Common myeloid progenitor, CD34-positive (primary cell): ENCODE measurements at regions not wholly inside any gene's neighbourhood (a gene's known extent, or its start where the extent isn't known, plus 50 kb on each side); places are given as distances from the start of the nearest gene placed in this dataset.

Source experiments
- CTCF ChIA-PET: fragments of 350-600 bp; sonication (Branson Sonifier 250); formaldehyde crosslinking; loops from one replicate; lab custom pipeline; 2021; ENCODE audit warnings: antibody characterized with exemption; lab: Charles Lee
- POLR2A ChIA-PET: fragments of 350-600 bp; sonication (Branson Sonifier 250); formaldehyde crosslinking; loops from one replicate; lab custom pipeline; 2021; ENCODE audit warnings: antibody characterized with exemption; lab: Charles Lee
- DNase-seq, 3 donors: peaks; one replicate each; pipeline versions ENCODE4 v3.0.0 to v3.0.0-alpha.2; 2013
- H3K27ac ChIP-seq, 2 experiments: 1 replicate in 1 of 2; 2 replicates in 1 of 2; pipeline ENCODE4 v1.7.0; 2013; ENCODE audit warnings: inconsistent platforms in 2 of 2, low read length in 2 of 2, mild to moderate bottlenecking in 2 of 2, low read depth in 1 of 2, moderate library complexity in 1 of 2; ENCODE audit not compliant: severe bottlenecking in 2 of 2, insufficient read depth in 1 of 2, poor library complexity in 1 of 2
- H3K27me3 ChIP-seq, 5 experiments: replicated peaks in 2 of 5; 1 replicate in 3 of 5; 2 replicates in 2 of 5; pipeline versions ENCODE4 v1.6.1 to v1.7.0; 2013; ENCODE audit warnings: low read length in 4 of 5, mild to moderate bottlenecking in 2 of 5, moderate library complexity in 2 of 5, inconsistent platforms in 1 of 5; ENCODE audit not compliant: insufficient read depth in 5 of 5, control insufficient read depth in 4 of 5
- H3K36me3 ChIP-seq, 4 experiments: 1 replicate in 2 of 4; 2 replicates in 2 of 4; pipeline versions ENCODE4 v1.6.1 to v1.7.0; 2013; ENCODE audit warnings: low read length in 3 of 4, control low read depth in 1 of 4, mild to moderate bottlenecking in 1 of 4; ENCODE audit not compliant: control insufficient read depth in 4 of 4, insufficient read depth in 4 of 4
- H3K4me1 ChIP-seq, 4 experiments: 1 replicate in 3 of 4; 2 replicates in 1 of 4; pipeline versions ENCODE4 v1.6.1 to v1.7.1; 2013; ENCODE audit warnings: low read length in 3 of 4, mild to moderate bottlenecking in 3 of 4, control low read depth in 1 of 4, inconsistent platforms in 1 of 4, moderate library complexity in 1 of 4; ENCODE audit not compliant: control insufficient read depth in 4 of 4, insufficient read depth in 4 of 4; ENCODE audit errors: control extremely low read depth in 1 of 4
- H3K4me3 ChIP-seq, 7 experiments: 1 replicate in 4 of 7; 2 replicates in 3 of 7; pipeline versions ENCODE4 v1.5.1 to v1.7.0; 2013; ENCODE audit warnings: mild to moderate bottlenecking in 7 of 7, low read length in 6 of 7, moderate library complexity in 6 of 7, inconsistent platforms in 2 of 7, low read depth in 2 of 7, control low read depth in 1 of 7; ENCODE audit not compliant: insufficient read depth in 4 of 7, control insufficient read depth in 1 of 7; ENCODE audit errors: extremely low read depth in 1 of 7
- H3K9me3 ChIP-seq, 5 experiments: 1 replicate in 4 of 5; 2 replicates in 1 of 5; pipeline versions ENCODE4 v1.6.1 to v1.7.1; 2013; ENCODE audit warnings: low read length in 4 of 5, mild to moderate bottlenecking in 2 of 5, inconsistent platforms in 1 of 5, low read depth in 1 of 5, moderate library complexity in 1 of 5; ENCODE audit not compliant: control insufficient read depth in 4 of 5, insufficient read depth in 2 of 5; ENCODE audit errors: control extremely low read depth in 1 of 5
- WGBS: methylation state at CpG from one replicate; pipeline ENCODE4 v1.1.5; 2013; ENCODE audit not compliant: insufficient coverage; 5-methylcytosine and 5-hydroxymethylcytosine counted together

GRCh38 chr11:109859045-109859724, 234.0 kb upstream of the ZC3H12C start:
- Histone ChIP-seq H3K4me3 (no peak overlapping the region), H3K4me1 (no peaks in the 10 kb centered on the region), H3K36me3 (no peaks in the 10 kb centered on the region), H3K27ac (no peak overlapping the region), H3K27me3 (no peaks in the 10 kb centered on the region), H3K9me3 (no peaks in the 10 kb centered on the region)
- CTCF ChIA-PET = interaction anchor here (0.6 to 1.3 kb wide), 3 partner anchors 11 to 154 kb away, joined by 3 read pairs; no protein-coding TSS in a partner anchor
- WGBS = 100% methylated on average over 1 of the region's 4 CpGs
- POLR2A ChIA-PET = no interaction called here
- DNase-seq = no peak

- H3K27me3 ChIP-seq = no peaks in the 10 kb centered on the region
- H3K36me3 ChIP-seq = no peaks in the 10 kb centered on the region
- DNase-seq = no peak
- H3K27ac ChIP-seq = no peak overlapping the region
- no peak overlapping the region for H3K4me3 ChIP-seq
- 90% methylated on average over 2 of the region's 3 CpGs for WGBS
- ChIA-PET POLR2A (no interaction called here), CTCF (interaction anchor here (1.6 kb wide), 1 partner anchor 76 kb away, joined by 4 read pairs; no protein-coding TSS in a partner anchor)
- no peaks in the 10 kb centered on the region for H3K9me3 ChIP-seq
- peaks cover 6 to 12% (median 10%) of the 10 kb centered on the region in 4 experiments for H3K4me1 ChIP-seq
Observed at GRCh38 chr11:109862835-109863234, 230.4 kb upstream of the ZC3H12C start.

DNA sequence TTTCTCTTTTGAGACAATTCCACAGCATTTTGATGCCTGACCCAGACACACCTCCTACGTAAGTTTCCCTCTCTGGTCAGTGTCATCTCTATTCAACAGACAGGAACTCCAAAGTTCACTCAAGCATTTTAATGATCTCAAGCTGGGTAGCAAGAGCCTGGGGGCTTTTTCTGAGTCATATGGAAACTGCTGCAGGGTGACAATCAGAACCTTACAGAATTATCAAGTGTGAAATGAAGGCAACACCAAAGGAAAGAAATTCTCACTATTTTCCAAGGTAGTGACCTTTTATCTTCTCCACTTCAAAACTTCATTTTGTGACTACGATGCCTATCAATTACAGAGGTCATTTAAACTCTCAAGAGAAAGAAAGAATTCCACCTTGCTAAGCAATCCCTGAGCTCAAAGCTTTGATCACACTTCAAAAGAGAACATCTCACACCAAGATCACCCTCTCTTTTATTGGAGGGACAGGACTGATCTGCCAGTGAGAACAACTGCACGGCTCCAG, 229.0 kb upstream of the ZC3H12C start:
- CTCF ChIA-PET = interaction anchor here (1.1 to 1.6 kb wide), 2 partner anchors 13 to 75 kb away, joined by 3 to 4 read pairs; no protein-coding TSS in a partner anchor
- no peak for DNase-seq
- no peak overlapping the region for H3K27ac ChIP-seq
- no peaks in the 10 kb centered on the region for H3K27me3 ChIP-seq
- H3K36me3 ChIP-seq = no peaks in the 10 kb centered on the region
- peaks cover 6 to 12% (median 10%) of the 10 kb centered on the region in 4 experiments for H3K4me1 ChIP-seq
- WGBS = 89% methylated on average over 1 of the region's 3 CpGs
- POLR2A ChIA-PET = no interaction called here
- H3K9me3 ChIP-seq = no peaks in the 10 kb centered on the region
- no peak overlapping the region for H3K4me3 ChIP-seq

DNA sequence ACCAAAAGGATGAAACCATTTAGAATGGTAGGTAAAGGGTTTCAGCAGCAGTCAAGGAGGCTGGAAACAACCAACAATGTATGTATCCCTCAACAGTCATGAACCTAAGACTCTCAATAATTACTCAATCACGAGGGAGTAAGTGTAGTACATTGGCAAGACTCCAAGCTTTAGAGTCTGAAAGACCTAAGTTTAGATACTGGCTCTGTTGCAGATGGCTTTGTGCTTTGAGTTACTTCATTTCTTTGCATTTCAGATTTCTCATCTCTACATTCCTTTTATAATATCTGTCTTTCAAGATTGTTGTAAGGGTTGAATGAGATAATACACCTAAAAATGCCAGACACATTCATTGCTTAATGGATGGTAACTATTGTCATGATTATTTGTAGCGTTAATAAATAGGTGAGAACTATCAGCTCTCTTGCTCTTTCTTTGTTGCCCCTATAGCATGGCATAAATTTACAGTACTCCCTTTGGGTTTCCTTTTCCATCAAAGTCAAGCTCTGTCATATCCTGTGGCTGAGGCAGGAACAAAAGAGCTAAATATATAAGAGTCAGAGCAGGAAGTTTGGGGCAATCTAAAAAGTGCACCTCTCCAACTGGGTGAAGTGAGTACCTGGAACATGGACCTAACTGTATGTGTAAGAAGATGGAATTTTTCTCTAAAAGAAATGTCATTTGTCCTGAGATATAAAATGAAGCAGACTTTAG, 228.2 kb upstream of the ZC3H12C start:
- Histone ChIP-seq H3K36me3 (no peaks in the 10 kb centered on the region), H3K9me3 (no peaks in the 10 kb centered on the region), H3K4me1 (peaks cover 6 to 12% (median 10%) of the 10 kb centered on the region in 4 experiments), H3K4me3 (no peak overlapping the region), H3K27me3 (no peaks in the 10 kb centered on the region), H3K27ac (no peak overlapping the region)
- peak in 2 of 3 donors; percentile 7 to 17 for DNase-seq
- POLR2A ChIA-PET = no interaction called here
- CTCF ChIA-PET = interaction anchor here (1.1 kb wide), 1 partner anchor 14 kb away, joined by 3 read pairs; no protein-coding TSS in a partner anchor
- 67% methylated on average over 1 of the region's 2 CpGs for WGBS

- H3K9me3 ChIP-seq = no peaks in the 10 kb centered on the region
Observed at GRCh38 chr11:109865548-109866186, 227.5 kb upstream of the ZC3H12C start.

DNA sequence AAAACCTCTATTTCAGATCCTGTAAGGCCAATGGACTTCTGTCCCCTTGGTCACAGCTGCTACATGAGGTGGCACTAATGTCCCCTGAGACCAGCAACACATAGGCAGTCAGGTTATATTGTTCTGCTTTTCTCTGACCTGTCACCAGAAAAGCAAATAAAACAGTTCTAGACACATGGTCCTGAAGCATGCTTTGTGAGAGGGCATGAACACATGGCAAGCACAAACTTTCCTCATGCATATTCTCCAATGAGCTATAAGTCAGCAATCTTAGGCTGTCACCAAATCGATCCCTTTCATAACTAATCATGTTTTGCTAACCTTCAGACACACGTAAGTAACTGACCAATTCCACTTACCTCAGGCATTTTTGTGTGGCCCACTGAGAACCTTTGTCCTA, 225.4 kb upstream of the ZC3H12C start:
- 100% methylated on average over 2 of the region's 2 CpGs for WGBS
- POLR2A ChIA-PET = no interaction called here

More at GRCh38 chr11:109865548-109866186, 227.5 kb upstream of the ZC3H12C start:
- no peak overlapping the region for H3K27ac ChIP-seq
- no peak overlapping the region for H3K4me3 ChIP-seq
- POLR2A ChIA-PET = no interaction called here
- 69% methylated on average over 4 of the region's 5 CpGs for WGBS
- peak in 2 of 3 donors; percentile 21 to 28 for DNase-seq
- CTCF ChIA-PET = interaction anchor here (1.1 kb wide), 1 partner anchor 14 kb away, joined by 3 read pairs; no protein-coding TSS in a partner anchor
- H3K36me3 ChIP-seq = no peaks in the 10 kb centered on the region
- peaks cover 6 to 12% (median 10%) of the 10 kb centered on the region in 4 experiments for H3K4me1 ChIP-seq
- no peaks in the 10 kb centered on the region for H3K27me3 ChIP-seq

More for the DNA sequence above, 225.4 kb upstream of the ZC3H12C start:
- peaks cover 0 to 2% (median 0%) of the 10 kb centered on the region in 5 experiments for H3K9me3 ChIP-seq
- no peaks in the 10 kb centered on the region for H3K36me3 ChIP-seq
- peaks cover 6 to 12% (median 10%) of the 10 kb centered on the region in 4 experiments for H3K4me1 ChIP-seq
- no peak overlapping the region for H3K4me3 ChIP-seq
- DNase-seq = no peak
- CTCF ChIA-PET = no interaction called here
- no peak overlapping the region for H3K27ac ChIP-seq
- H3K27me3 ChIP-seq = no peaks in the 10 kb centered on the region
